ENCODE measurements at regions not wholly inside any gene's neighbourhood (a gene's known extent, or its start where the extent isn't known, plus 50 kb on each side); places are given as distances from the start of the nearest gene placed in this dataset.

- ChIA-PET POLR2A (no interaction called here), CTCF (no interaction called here)
- peaks cover 4% of the 10 kb centered on the region for H3K9me3 Mint-ChIP-seq
- H3K36me3 Mint-ChIP-seq (ENCODE audit: low read depth) = no peaks in the 10 kb centered on the region
- H3K4me1 Mint-ChIP-seq = no peaks in the 10 kb centered on the region
- H3K27me3 Mint-ChIP-seq = no peaks in the 10 kb centered on the region
- H3K4me3 Mint-ChIP-seq = no peak overlapping the region
- no peak overlapping the region for H3K27ac Mint-ChIP-seq
- no peak for DNase-seq
These were observed 67.0 kb upstream of the ZRANB2 start for GRCh38 chr1:71147637-71148360.

GRCh38 chr1:71135571-71135970 is 54.7 kb upstream of the ZRANB2 start:
- H3K36me3 Mint-ChIP-seq (ENCODE audit: low read depth) = no peaks in the 10 kb centered on the region
- no peak for DNase-seq
- H3K27ac Mint-ChIP-seq = no peak overlapping the region
- no peaks in the 10 kb centered on the region for H3K4me1 Mint-ChIP-seq
- no peak overlapping the region for H3K4me3 Mint-ChIP-seq
- ChIA-PET CTCF (no interaction called here), POLR2A (no interaction called here)
- H3K9me3 Mint-ChIP-seq = peaks cover 13% of the 10 kb centered on the region
- H3K27me3 Mint-ChIP-seq = no peaks in the 10 kb centered on the region
